ENCODE measurements at regions not wholly inside any gene's neighbourhood (a gene's known extent, or its start where the extent isn't known, plus 50 kb on each side); places are given as distances from the start of the nearest gene placed in this dataset.

GRCh38 chr14:101069228-101069549 is 165.7 kb upstream of the RTL1 start:
- ChIA-PET POLR2A (no interaction called here), CTCF (no interaction called here)
- no peak overlapping the region for H3K4me3 ChIP-seq (ENCODE audit: low read depth, low read length)
- no peak for DNase-seq (ENCODE audit: low read depth, low spot score)
- TF ChIP-seq CTCF (IDR thresholded peaks at IDR 0.05; ENCODE audit: insufficient read depth, low read length, missing control alignments) = no peak

- TF ChIP-seq CTCF (IDR thresholded peaks at IDR 0.05; ENCODE audit: insufficient read depth, low read length, missing control alignments) = no peak
- CTCF ChIA-PET = no interaction called here
- POLR2A ChIA-PET = no interaction called here
- H3K4me3 ChIP-seq (ENCODE audit: low read depth, low read length) = no peak overlapping the region
- no peak for DNase-seq (ENCODE audit: low read depth, low spot score)
Measured at GRCh38 chr14:101069666-101070362, 166.3 kb upstream of the RTL1 start.

GRCh38 chr14:101070540-101071492 is 167.3 kb upstream of the RTL1 start:
- CTCF ChIA-PET = no interaction called here
- DNase-seq (ENCODE audit: low read depth, low spot score) = no peak
- no peak overlapping the region for H3K4me3 ChIP-seq (ENCODE audit: low read depth, low read length)
- POLR2A ChIA-PET = no interaction called here
- no peak for TF ChIP-seq CTCF (IDR thresholded peaks at IDR 0.05; ENCODE audit: insufficient read depth, low read length, missing control alignments)

GRCh38 chr14:101071493-101071906 is 168.0 kb upstream of the RTL1 start:
- ChIA-PET CTCF (no interaction called here), POLR2A (no interaction called here)
- no peak overlapping the region for H3K4me3 ChIP-seq (ENCODE audit: low read depth, low read length)
- TF ChIP-seq CTCF (IDR thresholded peaks at IDR 0.05; ENCODE audit: insufficient read depth, low read length, missing control alignments) = no peak
- DNase-seq (ENCODE audit: low read depth, low spot score) = no peak

GRCh38 chr14:101072070-101072469 is 168.5 kb upstream of the RTL1 start:
- no peak overlapping the region for H3K4me3 ChIP-seq (ENCODE audit: low read depth, low read length)
- POLR2A ChIA-PET = no interaction called here
- no peak for DNase-seq (ENCODE audit: low read depth, low spot score)
- CTCF ChIA-PET = interaction anchor here (1.9 kb wide), 1 partner anchor 10 kb away, joined by 6 read pairs; no protein-coding TSS in a partner anchor
- no peak for TF ChIP-seq CTCF (IDR thresholded peaks at IDR 0.05; ENCODE audit: insufficient read depth, low read length, missing control alignments)

- H3K4me3 ChIP-seq (ENCODE audit: low read depth, low read length) = no peak overlapping the region
- ChIA-PET CTCF (interaction anchor here (1.9 kb wide), 1 partner anchor 10 kb away, joined by 6 read pairs; no protein-coding TSS in a partner anchor), POLR2A (no interaction called here)
- no peak for TF ChIP-seq CTCF (IDR thresholded peaks at IDR 0.05; ENCODE audit: insufficient read depth, low read length, missing control alignments)
- no peak for DNase-seq (ENCODE audit: low read depth, low spot score)
Measured at GRCh38 chr14:101072531-101072930, 169.0 kb upstream of the RTL1 start.

Measured in AG04449 (cell line).